Nephron progenitor cell (in vitro differentiated cells): ENCODE measurements at regions not wholly inside any gene's neighbourhood (a gene's known extent, or its start where the extent isn't known, plus 50 kb on each side); places are given as distances from the start of the nearest gene placed in this dataset.

Experiments used
- DNase-seq: peaks from one replicate; pipeline ENCODE4 v3.0.0; 2021
- H3K27ac Mint-ChIP-seq: 2 replicates; pipeline ENCODE4 v1.8.0; 2021; ENCODE audit warnings: mild to moderate bottlenecking, moderate library complexity, mixed read lengths
- H3K27me3 Mint-ChIP-seq: 2 replicates; pipeline ENCODE4 v1.8.0; 2021; ENCODE audit warnings: mild to moderate bottlenecking, low read depth, mixed read lengths; ENCODE audit not compliant: poor library complexity
- H3K36me3 Mint-ChIP-seq: 2 replicates; pipeline ENCODE4 v1.8.0; 2021; ENCODE audit warnings: low read depth, mixed read lengths
- H3K4me1 Mint-ChIP-seq: 2 replicates; pipeline ENCODE4 v1.8.0; 2021; ENCODE audit warnings: mixed read lengths
- H3K4me3 Mint-ChIP-seq: 2 replicates; pipeline ENCODE4 v1.8.0; 2021; ENCODE audit warnings: mild to moderate bottlenecking, moderate library complexity, mixed read lengths
- H3K9me3 Mint-ChIP-seq: 2 replicates; pipeline ENCODE4 v1.8.0; 2021; ENCODE audit warnings: mild to moderate bottlenecking, moderate library complexity, mixed read lengths
- TF ChIP-seq, protein P1 (sequence below): fragments of 200-600 bp; sonication (generic); IDR thresholded peaks from 2 replicates; pipeline ENCODE4 v1.5.0; 2021; ENCODE audit warnings: antibody characterized with exemption

DNA sequence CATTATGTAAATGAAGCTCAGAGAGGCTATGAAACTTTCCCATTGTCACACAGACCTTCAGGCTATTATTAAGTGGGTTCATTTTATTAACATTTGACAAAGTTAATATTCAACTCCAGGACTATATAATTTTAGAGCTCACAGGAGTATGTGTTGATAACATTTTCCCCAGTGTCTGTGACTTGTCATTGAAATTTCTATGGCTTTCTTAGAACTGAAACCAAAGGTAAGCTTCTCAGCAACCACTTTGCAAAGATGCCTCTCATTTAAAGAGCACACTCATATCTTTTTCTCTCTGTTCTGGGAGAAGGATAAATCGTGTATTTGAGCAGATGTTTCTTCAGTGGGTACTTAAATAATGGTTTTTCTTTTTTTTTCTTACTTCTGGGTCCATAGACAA, 61.8 kb upstream of the LHCGR start:
- DNase-seq: no peak
- no peaks in the 10 kb centered on the region for H3K4me1 Mint-ChIP-seq
- H3K9me3 Mint-ChIP-seq: no peaks in the 10 kb centered on the region
- H3K4me3 Mint-ChIP-seq: no peak overlapping the region
- TF ChIP-seq, protein P1, sequence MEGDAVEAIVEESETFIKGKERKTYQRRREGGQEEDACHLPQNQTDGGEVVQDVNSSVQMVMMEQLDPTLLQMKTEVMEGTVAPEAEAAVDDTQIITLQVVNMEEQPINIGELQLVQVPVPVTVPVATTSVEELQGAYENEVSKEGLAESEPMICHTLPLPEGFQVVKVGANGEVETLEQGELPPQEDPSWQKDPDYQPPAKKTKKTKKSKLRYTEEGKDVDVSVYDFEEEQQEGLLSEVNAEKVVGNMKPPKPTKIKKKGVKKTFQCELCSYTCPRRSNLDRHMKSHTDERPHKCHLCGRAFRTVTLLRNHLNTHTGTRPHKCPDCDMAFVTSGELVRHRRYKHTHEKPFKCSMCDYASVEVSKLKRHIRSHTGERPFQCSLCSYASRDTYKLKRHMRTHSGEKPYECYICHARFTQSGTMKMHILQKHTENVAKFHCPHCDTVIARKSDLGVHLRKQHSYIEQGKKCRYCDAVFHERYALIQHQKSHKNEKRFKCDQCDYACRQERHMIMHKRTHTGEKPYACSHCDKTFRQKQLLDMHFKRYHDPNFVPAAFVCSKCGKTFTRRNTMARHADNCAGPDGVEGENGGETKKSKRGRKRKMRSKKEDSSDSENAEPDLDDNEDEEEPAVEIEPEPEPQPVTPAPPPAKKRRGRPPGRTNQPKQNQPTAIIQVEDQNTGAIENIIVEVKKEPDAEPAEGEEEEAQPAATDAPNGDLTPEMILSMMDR: no peak
- H3K27ac Mint-ChIP-seq: no peak overlapping the region
- no peaks in the 10 kb centered on the region for H3K27me3 Mint-ChIP-seq
- H3K36me3 Mint-ChIP-seq: no peaks in the 10 kb centered on the region

DNA sequence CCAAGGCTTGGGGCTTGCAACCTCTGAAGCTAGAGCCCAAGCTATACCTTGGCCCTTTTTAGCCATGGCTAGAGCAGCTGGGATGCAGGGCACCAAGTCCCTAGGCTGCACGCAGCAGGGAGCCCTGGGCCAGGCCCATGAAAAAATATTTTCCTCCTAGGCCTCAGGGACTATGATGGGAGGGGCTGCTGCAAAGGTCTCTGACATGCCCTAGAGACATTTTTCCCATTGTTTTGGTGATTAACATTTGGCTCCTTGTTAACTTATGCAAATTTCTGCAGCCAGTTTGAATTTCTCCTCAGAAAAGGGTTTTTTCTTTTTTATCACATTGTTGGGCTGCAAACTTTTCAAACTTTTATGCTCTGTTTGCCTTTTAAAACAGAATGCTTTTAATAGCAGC, 56.9 kb upstream of the LHCGR start:
- TF ChIP-seq, protein P1: no peak
- Mint-ChIP-seq H3K27ac (no peak overlapping the region), H3K4me3 (no peak overlapping the region), H3K36me3 (no peaks in the 10 kb centered on the region), H3K9me3 (no peaks in the 10 kb centered on the region), H3K4me1 (no peaks in the 10 kb centered on the region), H3K27me3 (peaks cover 3% of the 10 kb centered on the region)
- DNase-seq: no peak

DNA sequence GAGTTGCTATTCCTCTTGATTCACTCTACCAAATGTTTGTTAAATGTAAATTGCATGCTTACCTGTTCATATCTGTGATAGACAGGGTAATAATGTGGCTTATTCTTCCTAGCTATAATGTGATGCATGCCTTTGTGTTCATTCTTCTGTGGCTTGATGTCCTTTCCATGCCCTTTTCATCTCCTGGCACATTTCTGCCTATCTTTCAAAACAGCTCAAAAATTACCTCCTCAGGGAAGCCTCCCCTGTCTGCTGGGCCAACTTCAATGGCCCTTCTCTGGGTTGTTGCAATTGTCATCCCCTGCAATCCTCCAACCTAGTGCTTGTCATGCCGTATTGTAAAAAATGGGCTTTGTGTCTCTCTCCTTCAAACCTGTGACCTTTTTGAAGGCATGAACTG, 52.8 kb upstream of the LHCGR start:
- Mint-ChIP-seq H3K4me1 (no peaks in the 10 kb centered on the region), H3K27ac (no peak overlapping the region), H3K36me3 (no peaks in the 10 kb centered on the region), H3K27me3 (peaks cover 3% of the 10 kb centered on the region), H3K9me3 (no peaks in the 10 kb centered on the region), H3K4me3 (no peak overlapping the region)
- no peak for DNase-seq
- TF ChIP-seq, protein P1: no peak
